ENCODE measurements at regions not wholly inside any gene's neighbourhood (a gene's known extent, or its start where the extent isn't known, plus 50 kb on each side); places are given as distances from the start of the nearest gene placed in this dataset.

DNA sequence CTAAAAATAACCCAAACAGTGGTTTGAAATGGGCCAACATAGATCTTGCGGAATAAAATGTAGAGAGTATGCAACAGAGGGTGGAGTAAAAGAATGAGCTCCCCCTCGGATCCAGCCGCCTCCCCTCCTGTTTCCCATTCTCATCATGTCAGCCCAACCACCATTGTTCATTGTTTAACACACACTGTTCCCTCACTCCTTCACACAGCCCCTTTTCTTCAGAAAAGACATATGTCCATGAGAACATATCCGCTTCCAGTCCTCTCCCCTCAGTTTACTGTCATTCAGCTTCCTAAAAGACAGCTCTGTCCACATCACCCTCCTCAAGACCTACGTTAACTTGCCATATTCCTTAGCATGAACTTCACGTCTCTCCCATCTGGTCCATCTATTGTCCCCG is 62.9 kb upstream of the SERTAD2 start:
- no peaks in the 10 kb centered on the region for H3K36me3 Mint-ChIP-seq (ENCODE audit: low read depth)
- TF ChIP-seq, protein P1, sequence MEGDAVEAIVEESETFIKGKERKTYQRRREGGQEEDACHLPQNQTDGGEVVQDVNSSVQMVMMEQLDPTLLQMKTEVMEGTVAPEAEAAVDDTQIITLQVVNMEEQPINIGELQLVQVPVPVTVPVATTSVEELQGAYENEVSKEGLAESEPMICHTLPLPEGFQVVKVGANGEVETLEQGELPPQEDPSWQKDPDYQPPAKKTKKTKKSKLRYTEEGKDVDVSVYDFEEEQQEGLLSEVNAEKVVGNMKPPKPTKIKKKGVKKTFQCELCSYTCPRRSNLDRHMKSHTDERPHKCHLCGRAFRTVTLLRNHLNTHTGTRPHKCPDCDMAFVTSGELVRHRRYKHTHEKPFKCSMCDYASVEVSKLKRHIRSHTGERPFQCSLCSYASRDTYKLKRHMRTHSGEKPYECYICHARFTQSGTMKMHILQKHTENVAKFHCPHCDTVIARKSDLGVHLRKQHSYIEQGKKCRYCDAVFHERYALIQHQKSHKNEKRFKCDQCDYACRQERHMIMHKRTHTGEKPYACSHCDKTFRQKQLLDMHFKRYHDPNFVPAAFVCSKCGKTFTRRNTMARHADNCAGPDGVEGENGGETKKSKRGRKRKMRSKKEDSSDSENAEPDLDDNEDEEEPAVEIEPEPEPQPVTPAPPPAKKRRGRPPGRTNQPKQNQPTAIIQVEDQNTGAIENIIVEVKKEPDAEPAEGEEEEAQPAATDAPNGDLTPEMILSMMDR (conservative IDR thresholded peaks at IDR 0.05), result no peak
- no peak for DNase-seq (ENCODE audit: low read depth, low spot score)
- H3K4me1 Mint-ChIP-seq, result peaks cover 40% of the 10 kb centered on the region
- H3K27ac Mint-ChIP-seq (ENCODE audit: unreplicated experiment), result peak overlapping the region; percentile 93
- no peaks in the 10 kb centered on the region for H3K27me3 Mint-ChIP-seq (ENCODE audit: low read depth)
- H3K4me3 Mint-ChIP-seq, result peak overlapping the region; percentile 7
- H3K9me3 Mint-ChIP-seq, result no peaks in the 10 kb centered on the region

DNA sequence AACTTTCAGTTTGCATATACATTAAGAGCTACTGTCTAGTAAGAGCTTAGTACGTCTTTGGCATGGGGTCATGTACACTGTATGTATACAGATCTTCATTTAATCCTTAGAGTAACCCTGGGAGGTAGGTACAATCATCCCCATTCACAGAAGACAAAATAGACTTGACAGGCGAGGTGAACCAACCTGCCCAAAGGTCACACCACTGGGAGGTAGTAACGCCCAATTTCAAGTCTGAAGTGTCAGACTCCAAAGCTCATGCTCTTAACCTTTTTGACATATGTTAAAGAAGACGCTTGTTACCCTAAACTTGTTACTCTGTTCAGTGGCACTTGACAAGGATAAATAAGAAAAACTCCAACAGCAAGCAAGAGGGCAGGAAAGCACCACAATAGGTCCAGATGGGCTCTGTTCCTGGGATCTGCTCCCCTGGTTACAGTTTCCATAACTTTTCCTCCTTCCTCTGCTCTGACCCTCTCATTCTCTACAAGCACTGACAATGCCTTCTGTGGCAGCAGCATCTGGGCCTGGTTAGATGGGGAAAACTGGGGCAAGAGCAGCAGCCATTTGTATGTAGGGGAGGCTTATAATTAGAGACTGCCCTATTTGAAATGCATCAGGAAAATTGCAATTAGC is 64.7 kb upstream of the SERTAD2 start:
- no peaks in the 10 kb centered on the region for H3K9me3 Mint-ChIP-seq
- peaks cover 40% of the 10 kb centered on the region for H3K4me1 Mint-ChIP-seq
- no peaks in the 10 kb centered on the region for H3K27me3 Mint-ChIP-seq (ENCODE audit: low read depth)
- TF ChIP-seq, protein P1 (conservative IDR thresholded peaks at IDR 0.05), result no peak
- H3K36me3 Mint-ChIP-seq (ENCODE audit: low read depth), result no peaks in the 10 kb centered on the region
- DNase-seq (ENCODE audit: low read depth, low spot score), result no peak
- no peak overlapping the region for H3K4me3 Mint-ChIP-seq
- H3K27ac Mint-ChIP-seq (ENCODE audit: unreplicated experiment), result no peak overlapping the region

DNA sequence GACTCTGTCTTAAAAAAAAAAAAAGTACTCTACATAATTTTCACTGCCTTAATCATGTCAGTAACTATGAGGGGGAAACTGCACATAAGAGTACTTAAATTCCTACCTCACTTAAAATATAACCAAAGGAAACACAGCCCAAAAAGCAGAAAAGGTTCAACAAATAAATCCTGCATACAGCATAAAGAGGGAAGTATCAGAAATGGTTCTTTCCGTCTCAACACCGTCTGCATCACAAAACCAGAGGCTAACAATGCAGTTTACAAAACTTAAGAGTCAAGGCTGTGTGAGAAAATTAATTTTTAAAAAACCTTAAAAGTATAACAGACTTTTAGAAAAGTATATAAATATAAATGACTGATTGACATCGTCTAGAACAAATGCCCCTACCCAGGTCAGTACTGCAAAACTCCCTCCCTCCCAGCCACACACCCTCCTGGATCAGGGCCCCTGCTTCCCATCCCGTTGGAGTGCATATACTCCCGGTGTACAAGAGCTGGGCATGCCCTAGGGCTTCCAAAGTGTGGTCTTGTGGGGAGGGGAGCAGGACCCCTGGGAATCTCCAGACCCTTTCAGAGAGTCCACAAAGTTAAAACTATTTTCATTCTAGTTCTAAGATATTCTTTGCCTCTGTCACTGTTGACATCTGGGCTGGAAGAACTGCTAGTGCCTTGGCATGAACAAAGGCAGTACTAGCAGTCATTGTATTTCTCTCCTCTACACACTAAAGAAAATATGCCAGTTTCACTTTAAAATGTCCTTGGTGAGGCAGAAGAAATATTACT is 67.0 kb upstream of the SERTAD2 start:
- no peaks in the 10 kb centered on the region for H3K9me3 Mint-ChIP-seq
- TF ChIP-seq, protein P1 (conservative IDR thresholded peaks at IDR 0.05), result no peak
- H3K27ac Mint-ChIP-seq (ENCODE audit: unreplicated experiment), result no peak overlapping the region
- no peaks in the 10 kb centered on the region for H3K36me3 Mint-ChIP-seq (ENCODE audit: low read depth)
- peaks cover 40% of the 10 kb centered on the region for H3K4me1 Mint-ChIP-seq
- no peak for DNase-seq (ENCODE audit: low read depth, low spot score)
- H3K4me3 Mint-ChIP-seq, result no peak overlapping the region
- no peaks in the 10 kb centered on the region for H3K27me3 Mint-ChIP-seq (ENCODE audit: low read depth)

DNA sequence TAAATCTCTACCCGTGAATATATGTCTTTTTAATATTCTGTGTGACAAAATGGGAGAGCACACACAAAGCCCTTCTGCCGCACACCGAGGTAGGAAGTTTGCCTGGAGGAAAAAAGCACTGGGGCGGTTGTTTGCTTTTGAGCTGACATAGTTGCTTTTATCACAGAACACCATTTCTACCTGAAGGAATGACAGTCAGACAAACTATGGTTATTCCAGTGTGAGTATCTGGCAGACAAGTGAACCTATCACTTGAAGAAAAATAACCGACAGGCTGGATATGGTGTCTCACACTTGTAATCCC is 67.6 kb upstream of the SERTAD2 start:
- no peak overlapping the region for H3K27ac Mint-ChIP-seq (ENCODE audit: unreplicated experiment)
- no peak for DNase-seq (ENCODE audit: low read depth, low spot score)
- H3K27me3 Mint-ChIP-seq (ENCODE audit: low read depth), result no peaks in the 10 kb centered on the region
- TF ChIP-seq, protein P1 (conservative IDR thresholded peaks at IDR 0.05), result no peak
- no peaks in the 10 kb centered on the region for H3K36me3 Mint-ChIP-seq (ENCODE audit: low read depth)
- H3K9me3 Mint-ChIP-seq, result no peaks in the 10 kb centered on the region
- no peak overlapping the region for H3K4me3 Mint-ChIP-seq
- peaks cover 37% of the 10 kb centered on the region for H3K4me1 Mint-ChIP-seq

DNA sequence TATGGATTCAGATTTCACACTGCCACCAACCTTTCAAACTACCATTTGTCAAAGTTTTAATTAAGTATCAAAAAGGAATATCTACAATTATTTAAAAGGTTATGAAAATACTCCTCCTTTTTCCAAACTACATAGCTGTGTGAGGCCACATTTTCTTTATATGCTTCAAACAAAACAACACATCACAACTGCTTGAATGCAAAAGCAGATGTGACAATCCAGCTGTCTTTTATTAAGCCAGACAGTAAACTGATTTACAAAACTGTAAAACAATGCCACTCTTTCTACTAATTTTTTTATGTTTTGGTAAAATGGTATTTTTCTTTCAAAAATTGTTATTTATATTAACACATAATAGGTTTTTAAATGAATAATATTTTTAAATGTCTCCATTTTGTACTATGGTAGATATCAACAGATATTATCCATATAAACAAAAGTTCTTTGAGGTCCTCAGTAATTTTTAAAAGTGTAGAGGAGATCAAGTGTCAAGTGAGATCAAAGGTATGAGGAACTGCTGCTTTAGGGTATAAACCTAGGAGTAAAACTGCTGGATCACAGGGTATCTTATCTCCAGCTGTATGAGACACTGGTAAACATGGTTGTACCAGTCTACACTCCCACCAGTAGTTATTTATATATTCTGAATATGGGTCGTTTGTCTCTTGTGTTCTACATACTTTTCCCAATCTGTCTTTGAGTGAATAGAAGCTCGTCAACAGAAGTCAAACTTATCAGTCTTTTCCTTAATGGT is 68.8 kb upstream of the SERTAD2 start:
- TF ChIP-seq, protein P1 (conservative IDR thresholded peaks at IDR 0.05), result no peak
- H3K4me3 Mint-ChIP-seq, result no peak overlapping the region
- no peaks in the 10 kb centered on the region for H3K36me3 Mint-ChIP-seq (ENCODE audit: low read depth)
- H3K9me3 Mint-ChIP-seq, result no peaks in the 10 kb centered on the region
- H3K27me3 Mint-ChIP-seq (ENCODE audit: low read depth), result no peaks in the 10 kb centered on the region
- H3K4me1 Mint-ChIP-seq, result peaks cover 36% of the 10 kb centered on the region
- no peak for DNase-seq (ENCODE audit: low read depth, low spot score)
- H3K27ac Mint-ChIP-seq (ENCODE audit: unreplicated experiment), result no peak overlapping the region
